Dendritic cell treated with granulocyte-macrophage colony-stimulating factor and Interleukin-4, amounts not matched to agents 40 ng/mL and 50 ng/mL, for 4 days (primary cell): ENCODE measurements at regions not wholly inside any gene's neighbourhood (a gene's known extent, or its start where the extent isn't known, plus 50 kb on each side); places are given as distances from the start of the nearest gene placed in this dataset.
A peak's percentile ranks its signal among the peaks of the same experiment; 100 is the strongest.

ENCODE experiments used
- H3K27ac Mint-ChIP-seq: one replicate; pipeline ENCODE4 v1.8.0; 2022; ENCODE audit warnings: mild to moderate bottlenecking, mixed read lengths
- H3K27me3 Mint-ChIP-seq: one replicate; pipeline ENCODE4 v1.8.0; 2022; ENCODE audit warnings: mild to moderate bottlenecking, mixed read lengths
- H3K36me3 Mint-ChIP-seq: one replicate; pipeline ENCODE4 v1.8.0; 2022; ENCODE audit warnings: low read depth, mixed read lengths
- H3K4me1 Mint-ChIP-seq: one replicate; pipeline ENCODE4 v1.8.0; 2022; ENCODE audit warnings: low read depth, mixed read lengths
- H3K4me3 Mint-ChIP-seq: one replicate; pipeline ENCODE4 v1.8.0; 2022; ENCODE audit warnings: mild to moderate bottlenecking, moderate library complexity, mixed read lengths
- H3K9me3 Mint-ChIP-seq: one replicate; pipeline ENCODE4 v1.8.0; 2022; ENCODE audit warnings: mixed read lengths
- intact Hi-C: fragments of 100-400 bp; cut with micrococcal nuclease; formaldehyde crosslinking; loops from one replicate; pipeline ENCODE4 v1.15.0; 2022

- H3K4me1 Mint-ChIP-seq: no peaks in the 10 kb centered on the region
- H3K4me3 Mint-ChIP-seq: no peak overlapping the region
- H3K9me3 Mint-ChIP-seq: no peaks in the 10 kb centered on the region
- no peaks in the 10 kb centered on the region for H3K27me3 Mint-ChIP-seq
- no peak overlapping the region for H3K27ac Mint-ChIP-seq
- no peaks in the 10 kb centered on the region for H3K36me3 Mint-ChIP-seq
- intact Hi-C loops: no loop called here
Observed at GRCh38 chr6:82056567-82056966, 191.0 kb downstream of the IBTK start.

- Mint-ChIP-seq H3K9me3 (no peaks in the 10 kb centered on the region), H3K27me3 (no peaks in the 10 kb centered on the region), H3K4me1 (no peaks in the 10 kb centered on the region), H3K4me3 (no peak overlapping the region), H3K36me3 (no peaks in the 10 kb centered on the region), H3K27ac (no peak overlapping the region)
- intact Hi-C loops: no loop called here
Observed at GRCh38 chr6:82045965-82046756, 201.4 kb downstream of the IBTK start.

GRCh38 chr6:82040405-82041221 lies 206.9 kb downstream of the IBTK start:
- Mint-ChIP-seq H3K9me3 (no peaks in the 10 kb centered on the region), H3K4me1 (no peaks in the 10 kb centered on the region), H3K27me3 (no peaks in the 10 kb centered on the region), H3K36me3 (no peaks in the 10 kb centered on the region), H3K4me3 (no peak overlapping the region), H3K27ac (no peak overlapping the region)
- intact Hi-C loops: loop anchor here (2.0 kb wide), 1 partner anchor 1436 kb away; no protein-coding TSS in a partner anchor

- Mint-ChIP-seq H3K27ac (no peak overlapping the region), H3K4me3 (no peak overlapping the region), H3K27me3 (no peaks in the 10 kb centered on the region), H3K4me1 (no peaks in the 10 kb centered on the region), H3K36me3 (no peaks in the 10 kb centered on the region), H3K9me3 (no peaks in the 10 kb centered on the region)
- intact Hi-C loops: no loop called here
Observed at GRCh38 chr6:82038631-82039030, 208.9 kb downstream of the IBTK start.

- Mint-ChIP-seq H3K4me3 (no peak overlapping the region), H3K36me3 (no peaks in the 10 kb centered on the region), H3K27ac (no peak overlapping the region), H3K4me1 (peaks cover 6% of the 10 kb centered on the region), H3K9me3 (no peaks in the 10 kb centered on the region), H3K27me3 (no peaks in the 10 kb centered on the region)
- intact Hi-C loops: no loop called here
Observed at GRCh38 chr6:82035526-82035925, 212.0 kb downstream of the IBTK start.

- Mint-ChIP-seq H3K27ac (no peak overlapping the region), H3K4me1 (peaks cover 11% of the 10 kb centered on the region), H3K9me3 (no peaks in the 10 kb centered on the region), H3K27me3 (no peaks in the 10 kb centered on the region), H3K36me3 (no peaks in the 10 kb centered on the region), H3K4me3 (no peak overlapping the region)
- intact Hi-C loops: no loop called here
Observed at GRCh38 chr6:82033631-82034211, 213.8 kb downstream of the IBTK start.

GRCh38 chr6:82032444-82032843 lies 215.1 kb downstream of the IBTK start:
- H3K27ac Mint-ChIP-seq: no peak overlapping the region
- no peaks in the 10 kb centered on the region for H3K36me3 Mint-ChIP-seq
- intact Hi-C loops: no loop called here
- H3K27me3 Mint-ChIP-seq: no peaks in the 10 kb centered on the region
- peaks cover 11% of the 10 kb centered on the region for H3K4me1 Mint-ChIP-seq
- no peaks in the 10 kb centered on the region for H3K9me3 Mint-ChIP-seq
- no peak overlapping the region for H3K4me3 Mint-ChIP-seq

- Mint-ChIP-seq H3K9me3 (no peaks in the 10 kb centered on the region), H3K4me1 (peaks cover 11% of the 10 kb centered on the region), H3K27ac (peak overlapping the region; percentile 65), H3K27me3 (no peaks in the 10 kb centered on the region), H3K4me3 (no peak overlapping the region), H3K36me3 (no peaks in the 10 kb centered on the region)
- intact Hi-C loops: no loop called here
Observed at GRCh38 chr6:82030761-82031503, 216.6 kb downstream of the IBTK start.

GRCh38 chr6:82030301-82030700 lies 217.2 kb downstream of the IBTK start:
- H3K9me3 Mint-ChIP-seq: no peaks in the 10 kb centered on the region
- H3K36me3 Mint-ChIP-seq: no peaks in the 10 kb centered on the region
- H3K4me1 Mint-ChIP-seq: peaks cover 11% of the 10 kb centered on the region
- no peak overlapping the region for H3K4me3 Mint-ChIP-seq
- H3K27ac Mint-ChIP-seq: peak overlapping the region; percentile 65
- intact Hi-C loops: no loop called here
- no peaks in the 10 kb centered on the region for H3K27me3 Mint-ChIP-seq

- H3K27ac Mint-ChIP-seq: no peak overlapping the region
- peaks cover 3% of the 10 kb centered on the region for H3K4me1 Mint-ChIP-seq
- no peaks in the 10 kb centered on the region for H3K27me3 Mint-ChIP-seq
- no peaks in the 10 kb centered on the region for H3K9me3 Mint-ChIP-seq
- H3K4me3 Mint-ChIP-seq: no peak overlapping the region
- intact Hi-C loops: no loop called here
- H3K36me3 Mint-ChIP-seq: no peaks in the 10 kb centered on the region
Observed at GRCh38 chr6:82025271-82025670, 222.3 kb downstream of the IBTK start.

- H3K27ac Mint-ChIP-seq: no peak overlapping the region
- H3K4me1 Mint-ChIP-seq: no peaks in the 10 kb centered on the region
- intact Hi-C loops: no loop called here
- no peaks in the 10 kb centered on the region for H3K27me3 Mint-ChIP-seq
- H3K9me3 Mint-ChIP-seq: no peaks in the 10 kb centered on the region
- no peaks in the 10 kb centered on the region for H3K36me3 Mint-ChIP-seq
- no peak overlapping the region for H3K4me3 Mint-ChIP-seq
Observed at GRCh38 chr6:82022614-82023129, 224.9 kb downstream of the IBTK start.

GRCh38 chr6:82017773-82018172 lies 229.8 kb downstream of the IBTK start:
- peaks cover 10% of the 10 kb centered on the region for H3K4me1 Mint-ChIP-seq
- H3K27ac Mint-ChIP-seq: no peak overlapping the region
- H3K36me3 Mint-ChIP-seq: no peaks in the 10 kb centered on the region
- H3K27me3 Mint-ChIP-seq: no peaks in the 10 kb centered on the region
- intact Hi-C loops: no loop called here
- no peaks in the 10 kb centered on the region for H3K9me3 Mint-ChIP-seq
- H3K4me3 Mint-ChIP-seq: no peak overlapping the region

- intact Hi-C loops: no loop called here
- no peak overlapping the region for H3K27ac Mint-ChIP-seq
- H3K4me1 Mint-ChIP-seq: peaks cover 10% of the 10 kb centered on the region
- no peaks in the 10 kb centered on the region for H3K9me3 Mint-ChIP-seq
- H3K36me3 Mint-ChIP-seq: no peaks in the 10 kb centered on the region
- H3K27me3 Mint-ChIP-seq: no peaks in the 10 kb centered on the region
- H3K4me3 Mint-ChIP-seq: no peak overlapping the region
Observed at GRCh38 chr6:82017288-82017687, 230.3 kb downstream of the IBTK start.
